ENCODE measurements at regions not wholly inside any gene's neighbourhood (a gene's known extent, or its start where the extent isn't known, plus 50 kb on each side); places are given as distances from the start of the nearest gene placed in this dataset.

DNA sequence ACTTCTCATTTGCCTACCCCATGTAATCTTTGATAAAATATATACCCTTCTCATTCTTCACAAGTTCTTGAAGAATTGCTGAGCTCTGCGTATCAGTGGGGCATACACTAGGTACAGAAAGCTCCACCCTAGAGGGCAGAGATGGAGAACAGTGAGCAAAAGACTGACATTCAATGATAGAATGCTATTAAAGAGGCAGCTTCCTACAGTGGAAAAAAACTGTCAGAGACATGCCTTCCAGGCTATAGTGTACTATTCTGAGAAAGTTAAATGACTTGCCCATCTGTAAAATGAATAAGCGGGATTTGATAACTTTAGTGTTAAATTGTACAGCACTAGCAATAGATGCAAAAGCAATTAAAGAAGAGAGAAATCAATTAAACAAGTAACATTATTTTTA, 172.8 kb downstream of the SUCNR1 start:
- Histone ChIP-seq H3K4me1 (ENCODE audit: control insufficient read depth, insufficient read depth, low read length) (no peaks in the 10 kb centered on the region), H3K27me3 (ENCODE audit: control insufficient read depth, insufficient read depth, low read length) (no peaks in the 10 kb centered on the region), H3K9me3 (ENCODE audit: control insufficient read depth, insufficient read depth, low read depth, low read length) (no peaks in the 10 kb centered on the region), H3K36me3 (ENCODE audit: control insufficient read depth, insufficient read depth, low read length) (no peaks in the 10 kb centered on the region), H3K4me3 (ENCODE audit: low read depth in 2 of 2, low read length in 2 of 2) (no peak overlapping the region), H3K27ac (ENCODE audit: low read length) (no peak overlapping the region)
- TF ChIP-seq, protein P1, sequence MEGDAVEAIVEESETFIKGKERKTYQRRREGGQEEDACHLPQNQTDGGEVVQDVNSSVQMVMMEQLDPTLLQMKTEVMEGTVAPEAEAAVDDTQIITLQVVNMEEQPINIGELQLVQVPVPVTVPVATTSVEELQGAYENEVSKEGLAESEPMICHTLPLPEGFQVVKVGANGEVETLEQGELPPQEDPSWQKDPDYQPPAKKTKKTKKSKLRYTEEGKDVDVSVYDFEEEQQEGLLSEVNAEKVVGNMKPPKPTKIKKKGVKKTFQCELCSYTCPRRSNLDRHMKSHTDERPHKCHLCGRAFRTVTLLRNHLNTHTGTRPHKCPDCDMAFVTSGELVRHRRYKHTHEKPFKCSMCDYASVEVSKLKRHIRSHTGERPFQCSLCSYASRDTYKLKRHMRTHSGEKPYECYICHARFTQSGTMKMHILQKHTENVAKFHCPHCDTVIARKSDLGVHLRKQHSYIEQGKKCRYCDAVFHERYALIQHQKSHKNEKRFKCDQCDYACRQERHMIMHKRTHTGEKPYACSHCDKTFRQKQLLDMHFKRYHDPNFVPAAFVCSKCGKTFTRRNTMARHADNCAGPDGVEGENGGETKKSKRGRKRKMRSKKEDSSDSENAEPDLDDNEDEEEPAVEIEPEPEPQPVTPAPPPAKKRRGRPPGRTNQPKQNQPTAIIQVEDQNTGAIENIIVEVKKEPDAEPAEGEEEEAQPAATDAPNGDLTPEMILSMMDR (IDR thresholded peaks at IDR 0.05) = no peak
- TF ChIP-seq, protein P2, sequence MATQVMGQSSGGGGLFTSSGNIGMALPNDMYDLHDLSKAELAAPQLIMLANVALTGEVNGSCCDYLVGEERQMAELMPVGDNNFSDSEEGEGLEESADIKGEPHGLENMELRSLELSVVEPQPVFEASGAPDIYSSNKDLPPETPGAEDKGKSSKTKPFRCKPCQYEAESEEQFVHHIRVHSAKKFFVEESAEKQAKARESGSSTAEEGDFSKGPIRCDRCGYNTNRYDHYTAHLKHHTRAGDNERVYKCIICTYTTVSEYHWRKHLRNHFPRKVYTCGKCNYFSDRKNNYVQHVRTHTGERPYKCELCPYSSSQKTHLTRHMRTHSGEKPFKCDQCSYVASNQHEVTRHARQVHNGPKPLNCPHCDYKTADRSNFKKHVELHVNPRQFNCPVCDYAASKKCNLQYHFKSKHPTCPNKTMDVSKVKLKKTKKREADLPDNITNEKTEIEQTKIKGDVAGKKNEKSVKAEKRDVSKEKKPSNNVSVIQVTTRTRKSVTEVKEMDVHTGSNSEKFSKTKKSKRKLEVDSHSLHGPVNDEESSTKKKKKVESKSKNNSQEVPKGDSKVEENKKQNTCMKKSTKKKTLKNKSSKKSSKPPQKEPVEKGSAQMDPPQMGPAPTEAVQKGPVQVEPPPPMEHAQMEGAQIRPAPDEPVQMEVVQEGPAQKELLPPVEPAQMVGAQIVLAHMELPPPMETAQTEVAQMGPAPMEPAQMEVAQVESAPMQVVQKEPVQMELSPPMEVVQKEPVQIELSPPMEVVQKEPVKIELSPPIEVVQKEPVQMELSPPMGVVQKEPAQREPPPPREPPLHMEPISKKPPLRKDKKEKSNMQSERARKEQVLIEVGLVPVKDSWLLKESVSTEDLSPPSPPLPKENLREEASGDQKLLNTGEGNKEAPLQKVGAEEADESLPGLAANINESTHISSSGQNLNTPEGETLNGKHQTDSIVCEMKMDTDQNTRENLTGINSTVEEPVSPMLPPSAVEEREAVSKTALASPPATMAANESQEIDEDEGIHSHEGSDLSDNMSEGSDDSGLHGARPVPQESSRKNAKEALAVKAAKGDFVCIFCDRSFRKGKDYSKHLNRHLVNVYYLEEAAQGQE (IDR thresholded peaks at IDR 0.05; ENCODE audit: insufficient read depth in 1 of 2, low read depth in 2 of 2, low read length in 1 of 2) = no peak
- no TSS peak for BruUV-seq (replicated peaks)
- ChIA-PET CTCF (no interaction called here), POLR2A (no interaction called here)
- no peak for DNase-seq (ENCODE audit: low read depth, low spot score)
- no peak for ATAC-seq
- intact Hi-C loops (cut with micrococcal nuclease; ENCODE audit: unreplicated experiment) (no loop called here), in situ Hi-C loops (cut with HindIII; ENCODE audit: low pct_unique_long_range_greater_than_20kb, low sequenced_read_pairs) (no loop called here)

DNA sequence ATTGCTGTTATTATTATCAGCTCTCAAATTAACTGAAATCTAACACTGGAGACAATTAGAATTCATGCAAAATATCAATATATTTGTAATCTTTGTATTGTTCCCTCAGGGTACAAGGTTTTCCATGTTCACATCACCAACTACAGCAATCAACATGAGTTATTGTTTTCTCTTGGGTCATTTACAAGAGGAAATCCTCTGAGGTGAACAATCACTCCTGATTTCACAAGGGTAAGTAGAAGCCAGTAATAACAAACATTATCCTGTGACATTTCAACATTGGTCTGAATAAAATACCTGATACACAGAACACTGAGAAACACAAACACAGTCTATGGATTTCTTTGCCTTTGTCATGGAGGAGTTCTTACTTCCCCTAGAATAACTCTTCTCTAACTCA, 174.0 kb downstream of the SUCNR1 start:
- DNase-seq (ENCODE audit: low read depth, low spot score) = no peak
- in situ Hi-C loops (cut with HindIII; ENCODE audit: low pct_unique_long_range_greater_than_20kb, low sequenced_read_pairs) = no loop called here
- Histone ChIP-seq H3K27ac (ENCODE audit: low read length) (no peak overlapping the region), H3K4me1 (ENCODE audit: control insufficient read depth, insufficient read depth, low read length) (no peaks in the 10 kb centered on the region), H3K27me3 (ENCODE audit: control insufficient read depth, insufficient read depth, low read length) (no peaks in the 10 kb centered on the region), H3K9me3 (ENCODE audit: control insufficient read depth, insufficient read depth, low read depth, low read length) (no peaks in the 10 kb centered on the region), H3K36me3 (ENCODE audit: control insufficient read depth, insufficient read depth, low read length) (no peaks in the 10 kb centered on the region), H3K4me3 (ENCODE audit: low read depth in 2 of 2, low read length in 2 of 2) (no peak overlapping the region)
- ChIA-PET POLR2A (no interaction called here), CTCF (no interaction called here)
- no TSS peak for BruUV-seq (replicated peaks)
- TF ChIP-seq SIN3A (IDR thresholded peaks at IDR 0.05; ENCODE audit: borderline replicate concordance, insufficient read depth, low read depth, low read length) = no peak
- TF ChIP-seq TCF7L2 (IDR thresholded peaks at IDR 0.05; ENCODE audit: low read depth, low read length) = 0 out of 2 replicates have a peak, but pooled peaks have one; percentile 30
- no peak for TF ChIP-seq POLR2AphosphoS5 (IDR thresholded peaks at IDR 0.05; ENCODE audit: low read depth, low read length)
- no peak for ATAC-seq
- intact Hi-C loops (cut with micrococcal nuclease; ENCODE audit: unreplicated experiment) = no loop called here

DNA sequence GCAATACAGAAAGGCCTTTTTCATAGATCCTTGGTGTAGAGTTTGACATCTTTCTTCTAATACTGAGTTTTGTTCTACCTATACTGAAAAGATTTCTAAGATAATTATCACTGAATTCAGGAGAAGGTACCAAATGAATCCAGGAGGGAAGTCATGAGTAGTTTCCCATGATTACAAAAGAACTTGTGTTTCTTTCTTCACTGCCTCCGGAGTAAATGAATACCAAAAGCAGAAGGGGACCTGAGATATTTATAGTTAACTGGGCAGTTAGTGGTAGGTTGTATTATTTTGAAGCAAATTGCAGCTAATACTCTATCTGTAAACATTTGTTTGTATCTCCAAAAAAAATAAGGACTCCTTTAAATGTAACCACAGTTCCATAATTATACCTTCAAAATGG, 175.4 kb downstream of the SUCNR1 start:
- no peaks in the 10 kb centered on the region for H3K4me1 ChIP-seq (ENCODE audit: control insufficient read depth, insufficient read depth, low read length)
- no peaks in the 10 kb centered on the region for H3K27me3 ChIP-seq (ENCODE audit: control insufficient read depth, insufficient read depth, low read length)
- no peak overlapping the region for H3K27ac ChIP-seq (ENCODE audit: low read length)
- no peak for DNase-seq (ENCODE audit: low read depth, low spot score)
- H3K36me3 ChIP-seq (ENCODE audit: control insufficient read depth, insufficient read depth, low read length) = no peaks in the 10 kb centered on the region
- no TSS peak for BruUV-seq (replicated peaks)
- ChIA-PET CTCF (no interaction called here), POLR2A (no interaction called here)
- H3K4me3 ChIP-seq (ENCODE audit: low read depth in 2 of 2, low read length in 2 of 2) = no peak overlapping the region
- H3K9me3 ChIP-seq (ENCODE audit: control insufficient read depth, insufficient read depth, low read depth, low read length) = no peaks in the 10 kb centered on the region
- no peak for TF ChIP-seq TCF7L2 (IDR thresholded peaks at IDR 0.05; ENCODE audit: low read depth, low read length)
- TF ChIP-seq, protein P1 (IDR thresholded peaks at IDR 0.05) = no peak
- TF ChIP-seq SIN3A (IDR thresholded peaks at IDR 0.05; ENCODE audit: borderline replicate concordance, insufficient read depth, low read depth, low read length) = no peak
- no peak for TF ChIP-seq POLR2AphosphoS5 (IDR thresholded peaks at IDR 0.05; ENCODE audit: low read depth, low read length)
- TF ChIP-seq, protein P2 (IDR thresholded peaks at IDR 0.05; ENCODE audit: insufficient read depth in 1 of 2, low read depth in 2 of 2, low read length in 1 of 2) = no peak
- intact Hi-C loops (cut with micrococcal nuclease; ENCODE audit: unreplicated experiment) (no loop called here), in situ Hi-C loops (cut with HindIII; ENCODE audit: low pct_unique_long_range_greater_than_20kb, low sequenced_read_pairs) (no loop called here)
- ATAC-seq = no peak
